GM21367 (cell line): ENCODE measurements at regions not wholly inside any gene's neighbourhood (a gene's known extent, or its start where the extent isn't known, plus 50 kb on each side); places are given as distances from the start of the nearest gene placed in this dataset.
"Not testable (repeated sequence)": the region's sequence is repeated elsewhere in the genome, so short reads cannot be mapped to it uniquely, and the experiment has no call there.

Experiments used
- ATAC-seq: cut with Tn5 transposase; IDR thresholded peaks from one replicate; pipeline ENCODE4 v1.9.1; 2021; ENCODE audit not compliant: unreplicated experiment

GRCh38 chr3:34106879-34107278 lies 308.4 kb downstream of the PDCD6IP start:
- ATAC-seq, result peak; percentile 45

- peak; percentile 39 for ATAC-seq
These were observed 309.2 kb downstream of the PDCD6IP start for GRCh38 chr3:34107669-34108068.

GRCh38 chr3:34109021-34109420 lies 310.6 kb downstream of the PDCD6IP start:
- ATAC-seq, result no peak

GRCh38 chr3:34109846-34110245 lies 311.4 kb downstream of the PDCD6IP start:
- ATAC-seq, result peak; percentile 55

GRCh38 chr3:34111361-34111760 lies 312.9 kb downstream of the PDCD6IP start:
- ATAC-seq, result no peak

GRCh38 chr3:34112261-34112660 lies 313.8 kb downstream of the PDCD6IP start:
- not testable (repeated sequence) for ATAC-seq

GRCh38 chr3:34131091-34131490 lies 332.7 kb downstream of the PDCD6IP start:
- ATAC-seq, result no peak

- ATAC-seq, result no peak
These were observed 333.8 kb downstream of the PDCD6IP start for GRCh38 chr3:34132069-34132692.

GRCh38 chr3:34139566-34139965 lies 341.1 kb downstream of the PDCD6IP start:
- ATAC-seq, result no peak

GRCh38 chr3:34140616-34141015 lies 342.2 kb downstream of the PDCD6IP start:
- no peak for ATAC-seq

GRCh38 chr3:34141841-34142337 lies 343.5 kb downstream of the PDCD6IP start:
- no peak for ATAC-seq

- ATAC-seq, result no peak
These were observed 347.4 kb downstream of the PDCD6IP start for GRCh38 chr3:34145796-34146195.

- ATAC-seq, result no peak
These were observed 348.2 kb downstream of the PDCD6IP start for GRCh38 chr3:34146596-34146995.

GRCh38 chr3:34150992-34151391 lies 352.6 kb downstream of the PDCD6IP start:
- no peak for ATAC-seq

GRCh38 chr3:34152656-34153055 lies 354.2 kb downstream of the PDCD6IP start:
- ATAC-seq, result no peak

- ATAC-seq, result no peak
These were observed 356.7 kb downstream of the PDCD6IP start for GRCh38 chr3:34155108-34155507.

- peak; percentile 80 for ATAC-seq
These were observed 357.2 kb downstream of the PDCD6IP start for GRCh38 chr3:34155666-34156065.

GRCh38 chr3:34157491-34157890 lies 359.1 kb downstream of the PDCD6IP start:
- no peak for ATAC-seq

- no peak for ATAC-seq
These were observed 361.4 kb downstream of the PDCD6IP start for GRCh38 chr3:34159613-34160420.

GRCh38 chr3:34169636-34170035 lies 371.2 kb downstream of the PDCD6IP start:
- ATAC-seq, result not testable (repeated sequence)

GRCh38 chr3:34174740-34175139 lies 376.3 kb downstream of the PDCD6IP start:
- no peak for ATAC-seq

- ATAC-seq, result no peak
These were observed 377.3 kb downstream of the PDCD6IP start for GRCh38 chr3:34175636-34176176.
